ENCODE measurements at regions not wholly inside any gene's neighbourhood (a gene's known extent, or its start where the extent isn't known, plus 50 kb on each side); places are given as distances from the start of the nearest gene placed in this dataset.

GRCh38 chr1:5575396-5575940 lies 416.8 kb downstream of the NPHP4 start (continued):
- TF ChIP-seq CTCF (conservative IDR thresholded peaks at IDR 0.05; ENCODE audit: low read depth in 2 of 2), result no peak
- no peak for TF ChIP-seq REST (IDR thresholded peaks at IDR 0.05; ENCODE audit: unreplicated experiment)
- TF ChIP-seq EZH2 (IDR thresholded peaks at IDR 0.05; ENCODE audit: low read depth, unreplicated experiment), result no peak
- TF ChIP-seq POLR2AphosphoS5 (IDR thresholded peaks at IDR 0.05; ENCODE audit: low read depth), result no peak
- no peak for TF ChIP-seq ZNF331 (CRISPR knock-in tag; IDR thresholded peaks at IDR 0.05; ENCODE audit: low read depth)
- no peak for TF ChIP-seq NANOG (IDR thresholded peaks at IDR 0.05; ENCODE audit: borderline replicate concordance)
- no peak for TF ChIP-seq ZNF114 (CRISPR knock-in tag; IDR thresholded peaks at IDR 0.05)
- TF ChIP-seq ETS1 (IDR thresholded peaks at IDR 0.05), result no peak
- no peak for TF ChIP-seq CREB1 (CRISPR knock-in tag; IDR thresholded peaks at IDR 0.05; ENCODE audit: low read depth)

- Histone ChIP-seq H2AFZ (no peak overlapping the region), H3K27ac (ENCODE audit: low read depth) (no peak overlapping the region), H3K79me2 (replicated peaks; ENCODE audit: insufficient read depth) (no peaks in the 10 kb centered on the region), H3K4me3 (no peak overlapping the region), H3K36me3 (ENCODE audit: insufficient read depth) (peaks cover 4% of the 10 kb centered on the region; the same call in 1 of the 2 replicates), H3K4me1 (ENCODE audit: insufficient read depth) (no peaks in the 10 kb centered on the region), H3K9me2 (ENCODE audit: insufficient read depth) (no peaks in the 10 kb centered on the region), H3K27me3 (ENCODE audit: insufficient read depth) (no peaks in the 10 kb centered on the region), H4K20me1 (replicated peaks; ENCODE audit: insufficient read depth) (no peaks in the 10 kb centered on the region), H3F3A (replicated peaks; ENCODE audit: low read depth) (no peaks in the 10 kb centered on the region), H3K4me2 (no peak overlapping the region)
- H3K27ac Mint-ChIP-seq, result no peak overlapping the region
- H3K36me3 Mint-ChIP-seq (ENCODE audit: low read depth), result no peaks in the 10 kb centered on the region; the same call in 2 of the 3 replicates
- no peaks in the 10 kb centered on the region; the same call in 2 of the 3 replicates for H3K4me1 Mint-ChIP-seq
- peaks cover 5% of the 10 kb centered on the region for H3K27me3 Mint-ChIP-seq (ENCODE audit: insufficient read depth, low read depth, poor library complexity)
- DNase-seq (ENCODE audit: low spot score) (no peak), ATAC-seq (no peak)
- no peak overlapping the region for H3K4me3 Mint-ChIP-seq
- TF ChIP-seq ZNF462 (CRISPR knock-in tag; IDR thresholded peaks at IDR 0.05) (no peak), EZH2phosphoT487 (IDR thresholded peaks at IDR 0.05; ENCODE audit: unreplicated experiment) (no peak)
- peaks cover 21% of the 10 kb centered on the region for H3K9me3 Mint-ChIP-seq
Measured at GRCh38 chr1:5574641-5575040, 417.6 kb downstream of the NPHP4 start.
